NT2/D1 (cell line): ENCODE measurements at regions not wholly inside any gene's neighbourhood (a gene's known extent, or its start where the extent isn't known, plus 50 kb on each side); places are given as distances from the start of the nearest gene placed in this dataset.

ENCODE experiments used
- DNase-seq: peaks from one replicate; pipeline ENCODE4 v3.0.0-alpha.2; 2011; ENCODE audit warnings: low read depth, low spot score
- H3K27me3 ChIP-seq: 2 replicates; pipeline ENCODE4 v1.6.0; 2011; ENCODE audit warnings: mild to moderate bottlenecking; ENCODE audit not compliant: insufficient read length, insufficient read depth
- H3K36me3 ChIP-seq: 2 replicates; pipeline ENCODE4 v1.6.1; 2011; ENCODE audit warnings: mild to moderate bottlenecking, low read length, mixed read lengths; ENCODE audit not compliant: insufficient read depth, insufficient read length
- H3K4me1 ChIP-seq: 2 replicates; pipeline ENCODE4 v1.5.1; 2011; ENCODE audit not compliant: insufficient read depth, insufficient read length
- H3K4me3 ChIP-seq: 2 replicates; pipeline ENCODE4 v1.5.1; 2011; ENCODE audit warnings: low read depth; ENCODE audit not compliant: insufficient read length
- H3K9ac ChIP-seq: 2 replicates; pipeline ENCODE4 v1.6.0; 2011; ENCODE audit warnings: low read depth; ENCODE audit not compliant: insufficient read length
- H3K9me3 ChIP-seq: 2 replicates; pipeline ENCODE4 v1.5.1; 2011; ENCODE audit warnings: mild to moderate bottlenecking, low read length; ENCODE audit not compliant: insufficient read depth
- SUZ12 ChIP-seq: IDR thresholded peaks from 2 replicates; pipeline ENCODE4 v1.6.1; 2011; ENCODE audit not compliant: insufficient read length, insufficient read depth; ENCODE audit errors: extremely low read depth
- YY1 ChIP-seq: IDR thresholded peaks from 2 replicates; pipeline ENCODE4 v1.6.1; 2011; ENCODE audit not compliant: insufficient read length, insufficient read depth
- ZNF274 ChIP-seq: IDR thresholded peaks from 2 replicates; pipeline ENCODE4 v1.6.1; 2011; ENCODE audit warnings: mild to moderate bottlenecking, low read depth, low read length

GRCh38 chr2:29974086-29974485 is 52.7 kb upstream of the ALK start:
- Histone ChIP-seq H3K36me3 (no peaks in the 10 kb centered on the region), H3K4me3 (no peak overlapping the region), H3K9ac (no peak overlapping the region), H3K27me3 (no peaks in the 10 kb centered on the region), H3K9me3 (no peaks in the 10 kb centered on the region), H3K4me1 (no peaks in the 10 kb centered on the region)
- TF ChIP-seq YY1, result no peak
- TF ChIP-seq SUZ12, result no peak
- TF ChIP-seq ZNF274, result no peak
- DNase-seq, result no peak

- H3K27me3 ChIP-seq, result no peaks in the 10 kb centered on the region
- no peak overlapping the region for H3K4me3 ChIP-seq
- TF ChIP-seq ZNF274 (no peak), YY1 (no peak), SUZ12 (no peak)
- no peak for DNase-seq
- H3K9ac ChIP-seq, result no peak overlapping the region
- no peaks in the 10 kb centered on the region for H3K9me3 ChIP-seq
- no peaks in the 10 kb centered on the region for H3K4me1 ChIP-seq
- H3K36me3 ChIP-seq, result no peaks in the 10 kb centered on the region
Observed at GRCh38 chr2:29977284-29977683, 55.9 kb upstream of the ALK start.

GRCh38 chr2:29981402-29981801 is 60.0 kb upstream of the ALK start:
- H3K27me3 ChIP-seq, result no peaks in the 10 kb centered on the region
- no peaks in the 10 kb centered on the region for H3K9me3 ChIP-seq
- DNase-seq, result no peak
- H3K4me3 ChIP-seq, result no peak overlapping the region
- H3K4me1 ChIP-seq, result no peaks in the 10 kb centered on the region
- no peak overlapping the region for H3K9ac ChIP-seq
- no peaks in the 10 kb centered on the region for H3K36me3 ChIP-seq
- TF ChIP-seq ZNF274, result no peak

- Histone ChIP-seq H3K9me3 (no peaks in the 10 kb centered on the region), H3K36me3 (no peaks in the 10 kb centered on the region), H3K27me3 (no peaks in the 10 kb centered on the region), H3K4me1 (no peaks in the 10 kb centered on the region), H3K4me3 (no peak overlapping the region), H3K9ac (no peak overlapping the region)
- no peak for DNase-seq
- no peak for TF ChIP-seq ZNF274
- no peak for TF ChIP-seq SUZ12
- no peak for TF ChIP-seq YY1
Observed at GRCh38 chr2:29983308-29983707, 61.9 kb upstream of the ALK start.

- no peak overlapping the region for H3K9ac ChIP-seq
- no peaks in the 10 kb centered on the region for H3K9me3 ChIP-seq
- no peak for DNase-seq
- TF ChIP-seq ZNF274, result no peak
- TF ChIP-seq SUZ12, result no peak
- TF ChIP-seq YY1, result no peak
- no peak overlapping the region for H3K4me3 ChIP-seq
- H3K36me3 ChIP-seq, result no peaks in the 10 kb centered on the region
- no peaks in the 10 kb centered on the region for H3K27me3 ChIP-seq
- no peaks in the 10 kb centered on the region for H3K4me1 ChIP-seq
Observed at GRCh38 chr2:29987146-29987545, 65.8 kb upstream of the ALK start.

- no peak for TF ChIP-seq YY1
- DNase-seq, result no peak
- Histone ChIP-seq H3K9me3 (no peaks in the 10 kb centered on the region), H3K4me3 (no peak overlapping the region), H3K4me1 (no peaks in the 10 kb centered on the region), H3K9ac (no peak overlapping the region), H3K36me3 (no peaks in the 10 kb centered on the region), H3K27me3 (no peaks in the 10 kb centered on the region)
Observed at GRCh38 chr2:29990129-29990528, 68.7 kb upstream of the ALK start.

GRCh38 chr2:29991086-29991485 is 69.7 kb upstream of the ALK start:
- H3K4me3 ChIP-seq, result no peak overlapping the region
- TF ChIP-seq SUZ12 (no peak), YY1 (no peak), ZNF274 (no peak)
- no peaks in the 10 kb centered on the region for H3K4me1 ChIP-seq
- no peak overlapping the region for H3K9ac ChIP-seq
- DNase-seq, result no peak
- no peaks in the 10 kb centered on the region for H3K27me3 ChIP-seq
- no peaks in the 10 kb centered on the region for H3K9me3 ChIP-seq
- no peaks in the 10 kb centered on the region for H3K36me3 ChIP-seq

GRCh38 chr2:29995241-29995640 is 73.9 kb upstream of the ALK start:
- no peak overlapping the region for H3K9ac ChIP-seq
- no peaks in the 10 kb centered on the region for H3K9me3 ChIP-seq
- H3K4me1 ChIP-seq, result no peaks in the 10 kb centered on the region
- H3K4me3 ChIP-seq, result no peak overlapping the region
- no peaks in the 10 kb centered on the region for H3K27me3 ChIP-seq
- TF ChIP-seq YY1, result no peak
- TF ChIP-seq SUZ12, result no peak
- no peak for TF ChIP-seq ZNF274
- DNase-seq, result no peak
- H3K36me3 ChIP-seq, result no peaks in the 10 kb centered on the region
